LNCAP (cell line): ENCODE measurements at regions not wholly inside any gene's neighbourhood (a gene's known extent, or its start where the extent isn't known, plus 50 kb on each side); places are given as distances from the start of the nearest gene placed in this dataset.

Source experiments
- TF ChIP-seq, protein P1 (sequence below): fragments of 450-650 bp; IDR thresholded peaks from 2 replicates; pipeline ENCODE4 v1.5.1; 2017; ENCODE audit warnings: mild to moderate bottlenecking

DNA sequence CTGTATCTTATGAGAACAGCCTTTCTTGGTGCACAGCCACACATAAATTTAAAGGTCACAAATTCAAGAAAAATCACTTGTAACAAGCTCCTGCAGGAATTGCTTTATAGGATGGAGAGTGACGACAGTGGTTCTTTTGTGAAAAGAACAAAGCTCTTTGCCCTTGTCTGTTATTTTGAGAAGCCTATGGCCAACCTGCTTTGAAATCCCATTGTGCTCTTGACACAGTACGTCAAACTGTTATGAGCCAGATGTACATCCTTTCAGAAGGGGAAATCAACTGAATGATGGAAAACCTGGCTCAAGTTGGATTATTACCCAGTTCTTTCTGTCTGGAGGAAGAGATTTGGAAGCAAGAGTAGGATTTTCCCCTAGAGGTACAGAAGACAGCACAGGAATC lies 1454.2 kb downstream of the ARAP2 start:
- TF ChIP-seq, protein P1, sequence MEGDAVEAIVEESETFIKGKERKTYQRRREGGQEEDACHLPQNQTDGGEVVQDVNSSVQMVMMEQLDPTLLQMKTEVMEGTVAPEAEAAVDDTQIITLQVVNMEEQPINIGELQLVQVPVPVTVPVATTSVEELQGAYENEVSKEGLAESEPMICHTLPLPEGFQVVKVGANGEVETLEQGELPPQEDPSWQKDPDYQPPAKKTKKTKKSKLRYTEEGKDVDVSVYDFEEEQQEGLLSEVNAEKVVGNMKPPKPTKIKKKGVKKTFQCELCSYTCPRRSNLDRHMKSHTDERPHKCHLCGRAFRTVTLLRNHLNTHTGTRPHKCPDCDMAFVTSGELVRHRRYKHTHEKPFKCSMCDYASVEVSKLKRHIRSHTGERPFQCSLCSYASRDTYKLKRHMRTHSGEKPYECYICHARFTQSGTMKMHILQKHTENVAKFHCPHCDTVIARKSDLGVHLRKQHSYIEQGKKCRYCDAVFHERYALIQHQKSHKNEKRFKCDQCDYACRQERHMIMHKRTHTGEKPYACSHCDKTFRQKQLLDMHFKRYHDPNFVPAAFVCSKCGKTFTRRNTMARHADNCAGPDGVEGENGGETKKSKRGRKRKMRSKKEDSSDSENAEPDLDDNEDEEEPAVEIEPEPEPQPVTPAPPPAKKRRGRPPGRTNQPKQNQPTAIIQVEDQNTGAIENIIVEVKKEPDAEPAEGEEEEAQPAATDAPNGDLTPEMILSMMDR: no peak

DNA sequence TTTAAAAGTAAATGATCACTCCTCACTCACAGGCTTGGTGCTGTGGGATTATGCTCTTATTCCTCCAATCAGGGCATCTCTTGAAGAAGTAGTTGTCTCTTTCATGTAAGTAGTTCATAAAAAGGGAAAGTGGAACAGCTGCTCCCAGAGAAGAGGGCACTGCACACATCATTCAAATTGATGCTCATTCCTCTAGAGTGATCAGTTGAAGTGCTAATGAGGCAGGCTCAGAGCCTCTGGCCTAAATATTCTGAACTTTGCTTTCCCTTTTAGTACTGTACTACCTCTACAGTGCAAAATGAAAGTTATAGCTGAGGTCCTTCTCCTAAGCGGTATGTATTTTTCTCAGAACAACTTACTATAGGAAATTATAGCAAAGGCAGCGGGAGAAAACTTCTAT lies 1453.1 kb downstream of the ARAP2 start:
- TF ChIP-seq, protein P1: no peak

DNA sequence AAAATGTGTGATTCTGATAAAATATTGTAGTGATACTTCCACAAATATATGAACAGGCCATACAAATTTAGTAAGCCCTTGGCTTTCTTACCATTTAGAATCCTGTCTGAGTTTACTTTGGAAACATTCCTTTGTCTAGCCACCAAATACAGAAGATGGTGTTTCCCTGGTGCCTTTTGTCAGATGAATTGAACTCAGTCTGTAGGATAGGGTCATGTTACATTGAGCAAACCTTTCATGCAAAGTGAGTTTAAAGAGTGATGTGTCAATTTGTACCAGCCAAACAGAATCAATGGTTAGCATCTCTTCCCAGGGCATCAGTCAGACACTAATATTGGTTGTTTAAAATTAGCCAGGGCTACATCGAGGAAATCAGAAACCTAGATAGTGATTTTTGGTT lies 1443.4 kb downstream of the ARAP2 start:
- TF ChIP-seq, protein P1: no peak

DNA sequence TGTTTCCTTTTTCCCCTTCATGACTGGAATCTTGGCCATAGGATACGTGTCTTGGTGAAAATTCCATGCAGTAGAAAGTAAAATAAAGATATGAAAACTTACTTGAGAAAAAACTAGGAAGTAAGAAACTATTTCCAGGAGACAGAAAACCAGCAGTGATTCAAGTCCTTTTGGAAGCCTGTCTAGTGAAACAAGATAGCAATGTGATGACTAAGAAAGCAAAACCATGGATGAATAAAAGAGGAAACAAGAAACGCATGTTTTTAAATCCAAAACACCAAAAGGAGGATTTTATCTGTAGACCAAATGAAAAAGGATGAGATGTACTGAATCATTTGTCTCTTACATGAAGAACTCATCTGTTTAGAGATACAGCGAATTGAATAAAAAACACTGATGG lies 1430.0 kb downstream of the ARAP2 start:
- TF ChIP-seq, protein P1: no peak

DNA sequence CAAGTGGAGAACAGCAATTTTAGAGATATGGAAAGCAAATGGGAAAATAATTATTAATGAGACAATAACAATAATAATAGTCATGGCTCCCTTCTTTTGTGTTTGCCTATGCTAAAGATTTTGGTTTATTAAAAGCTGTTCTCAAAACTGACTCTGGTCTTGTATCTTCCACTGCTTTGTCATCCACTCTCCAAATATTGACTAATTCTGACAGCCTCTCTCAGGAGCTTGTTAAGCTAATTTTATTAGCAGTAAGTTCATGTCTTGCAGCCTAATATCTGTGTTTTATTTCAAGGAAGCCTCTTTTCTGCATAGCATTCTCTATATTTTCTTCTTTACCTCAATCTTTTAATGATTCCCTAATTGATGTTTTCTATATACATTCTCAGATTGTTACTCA lies 1419.8 kb downstream of the ARAP2 start:
- TF ChIP-seq, protein P1: no peak

DNA sequence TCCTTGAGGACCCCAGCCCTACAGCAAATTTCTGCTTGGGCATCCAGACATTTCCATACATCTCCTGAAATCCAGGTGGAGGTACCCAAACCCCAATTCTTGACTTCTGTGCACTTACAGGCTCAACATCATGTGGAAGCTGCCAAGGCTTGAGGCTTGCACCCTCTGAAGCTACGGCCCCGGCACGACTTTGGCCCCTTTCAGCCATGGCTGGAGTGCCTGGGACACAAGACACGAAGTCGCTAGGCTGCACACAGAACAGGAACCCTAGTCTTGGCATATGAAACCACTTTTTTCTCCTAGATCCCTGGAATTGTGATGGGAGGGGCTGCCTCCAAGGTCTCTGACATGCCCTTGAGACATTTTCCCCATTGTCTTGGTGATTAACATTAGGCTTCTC lies 1417.7 kb downstream of the ARAP2 start:
- TF ChIP-seq, protein P1: no peak

DNA sequence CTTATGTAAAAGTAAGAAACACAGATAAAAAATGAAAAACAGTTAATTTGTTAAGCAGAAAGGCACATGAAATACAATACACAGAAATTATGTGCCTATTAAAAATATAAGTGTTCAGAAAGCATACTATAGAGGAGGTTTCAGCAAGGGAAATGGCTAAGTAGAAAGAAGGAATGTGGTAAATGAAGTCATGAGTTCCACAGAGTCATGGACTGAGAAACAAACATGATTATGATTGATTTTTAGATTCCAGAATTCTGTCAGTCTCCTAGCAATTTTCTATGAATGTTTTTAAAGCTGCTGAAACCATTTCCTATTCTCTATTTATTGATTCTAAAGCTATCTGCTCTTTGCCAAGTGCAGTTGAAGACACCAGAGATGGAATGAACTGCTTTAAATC lies 1398.4 kb downstream of the ARAP2 start:
- TF ChIP-seq, protein P1: no peak

DNA sequence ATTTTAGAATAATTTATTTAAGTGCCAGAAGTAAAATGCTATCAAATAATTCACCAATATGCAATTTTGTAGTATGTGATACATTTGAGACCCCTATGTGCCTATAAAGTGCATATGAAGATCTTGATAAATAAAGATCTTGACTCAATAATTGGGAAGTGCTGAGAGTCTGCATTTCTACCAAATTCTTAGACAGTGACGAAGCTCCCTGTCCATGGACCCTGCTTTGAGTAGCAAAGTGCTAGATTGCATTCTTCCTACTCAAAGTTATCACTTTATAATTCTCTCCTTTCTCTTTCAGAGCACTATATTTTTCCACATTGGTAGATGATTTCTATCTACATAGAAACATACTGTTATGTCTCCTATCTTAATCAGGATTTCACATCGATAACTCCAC lies 1393.9 kb downstream of the ARAP2 start:
- TF ChIP-seq, protein P1: no peak
